Stomach (tissue), 4 donors: ENCODE measurements at regions not wholly inside any gene's neighbourhood (a gene's known extent, or its start where the extent isn't known, plus 50 kb on each side); places are given as distances from the start of the nearest gene placed in this dataset.

ENCODE experiments used
- CTCF ChIP-seq, 7 experiments: fragments of 450-650 bp in 4 of 7; fragments of 200-600 bp in 3 of 7; sonication (generic) in 3 of 7; IDR thresholded peaks; one replicate each; pipeline ENCODE4 v1.5.1; 2016 to 2019; ENCODE audit warnings: antibody characterized with exemption in 7 of 7, control low read depth in 2 of 7, mild to moderate bottlenecking in 1 of 7
- POLR2AphosphoS5 ChIP-seq, 3 donors: sonication (generic); formaldehyde crosslinking; IDR thresholded peaks; one replicate each; pipeline ENCODE4 v1.6.1; 2016; ENCODE audit warnings: antibody characterized with exemption in 3 of 3

GRCh38 chr1:69291541-69291940, 276.2 kb upstream of the LRRC7 start:
- TF ChIP-seq CTCF (IDR thresholded peaks at IDR 0.05) (no peak), POLR2AphosphoS5 (IDR thresholded peaks at IDR 0.05) (no peak)
